Activated naive CD8-positive, alpha-beta T cell treated with anti-CD3 and anti-CD28 coated beads, Interleukin-2, amount 50 U/mL, for 24 hours (primary cell): ENCODE measurements at regions not wholly inside any gene's neighbourhood (a gene's known extent, or its start where the extent isn't known, plus 50 kb on each side); places are given as distances from the start of the nearest gene placed in this dataset.

Source experiments
- ATAC-seq: fragments of 150-1000 bp; cut with Tn5 transposase; one replicate; pipeline ENCODE4 v1.10.0; 2021
- DNase-seq: peaks from one replicate; pipeline ENCODE4 v3.0.0; 2021
- H3K27ac Mint-ChIP-seq: one replicate; pipeline ENCODE4 v1.8.0; 2021; ENCODE audit warnings: mild to moderate bottlenecking, mixed read lengths
- H3K27me3 Mint-ChIP-seq: one replicate; pipeline ENCODE4 v1.8.0; 2021; ENCODE audit warnings: mixed read lengths
- H3K36me3 Mint-ChIP-seq: one replicate; pipeline ENCODE4 v1.8.0; 2021; ENCODE audit warnings: low read depth, mixed read lengths
- H3K4me1 Mint-ChIP-seq: one replicate; pipeline ENCODE4 v1.8.0; 2021; ENCODE audit warnings: mixed read lengths
- H3K4me3 Mint-ChIP-seq: one replicate; pipeline ENCODE4 v1.8.0; 2021; ENCODE audit warnings: mild to moderate bottlenecking, moderate library complexity, mixed read lengths
- H3K9me3 Mint-ChIP-seq: one replicate; pipeline ENCODE4 v1.8.0; 2021; ENCODE audit warnings: mixed read lengths

DNA sequence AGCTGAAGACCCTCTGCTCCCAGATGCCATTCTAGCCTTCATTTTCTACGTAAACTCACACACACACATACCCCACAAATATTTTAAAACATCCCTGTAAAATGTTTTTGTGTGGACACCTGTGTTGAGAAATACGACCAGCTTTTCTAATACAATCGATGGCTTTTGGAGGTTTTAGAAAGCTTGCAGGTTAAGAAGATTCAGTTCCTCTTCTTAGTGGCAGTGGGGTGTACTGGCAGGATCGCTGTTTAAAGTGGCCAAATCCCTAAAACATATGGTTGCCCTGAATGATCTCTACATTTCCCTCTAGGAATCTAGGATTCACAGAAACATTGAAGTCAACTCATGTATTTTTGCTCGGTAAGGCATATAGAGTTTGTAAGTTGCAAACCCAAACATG lies 236.3 kb downstream of the NSG2 start:
- H3K4me1 Mint-ChIP-seq = no peaks in the 10 kb centered on the region
- ATAC-seq = no peak
- H3K27ac Mint-ChIP-seq = no peak overlapping the region

DNA sequence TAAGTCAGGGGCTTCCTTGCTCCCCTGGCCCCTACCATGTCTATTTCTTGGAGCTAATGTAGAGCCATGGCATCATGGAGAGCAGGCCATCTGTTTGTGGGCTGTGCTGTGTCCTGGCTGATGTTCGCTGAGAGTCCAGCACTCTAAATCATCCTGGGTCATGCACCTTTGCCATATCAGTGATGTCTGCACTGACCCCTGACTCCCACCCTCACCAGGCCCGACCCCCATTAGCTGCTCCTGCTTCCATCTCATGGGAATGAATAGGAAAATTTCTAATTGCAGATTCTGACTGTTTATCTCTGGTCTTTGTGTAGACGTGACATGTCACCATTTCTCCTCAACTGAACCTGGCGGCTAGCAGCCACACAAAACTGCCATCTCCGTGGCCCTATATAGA lies 236.9 kb downstream of the NSG2 start:
- Mint-ChIP-seq H3K27me3 (no peaks in the 10 kb centered on the region), H3K9me3 (no peaks in the 10 kb centered on the region), H3K4me1 (no peaks in the 10 kb centered on the region), H3K36me3 (no peaks in the 10 kb centered on the region), H3K4me3 (no peak overlapping the region), H3K27ac (no peak overlapping the region)
- DNase-seq (no peak), ATAC-seq (no peak)

More for the DNA sequence above, 236.3 kb downstream of the NSG2 start:
- no peaks in the 10 kb centered on the region for H3K27me3 Mint-ChIP-seq
- H3K4me3 Mint-ChIP-seq = no peak overlapping the region
- no peaks in the 10 kb centered on the region for H3K36me3 Mint-ChIP-seq
- H3K9me3 Mint-ChIP-seq = no peaks in the 10 kb centered on the region
- DNase-seq = no peak

DNA sequence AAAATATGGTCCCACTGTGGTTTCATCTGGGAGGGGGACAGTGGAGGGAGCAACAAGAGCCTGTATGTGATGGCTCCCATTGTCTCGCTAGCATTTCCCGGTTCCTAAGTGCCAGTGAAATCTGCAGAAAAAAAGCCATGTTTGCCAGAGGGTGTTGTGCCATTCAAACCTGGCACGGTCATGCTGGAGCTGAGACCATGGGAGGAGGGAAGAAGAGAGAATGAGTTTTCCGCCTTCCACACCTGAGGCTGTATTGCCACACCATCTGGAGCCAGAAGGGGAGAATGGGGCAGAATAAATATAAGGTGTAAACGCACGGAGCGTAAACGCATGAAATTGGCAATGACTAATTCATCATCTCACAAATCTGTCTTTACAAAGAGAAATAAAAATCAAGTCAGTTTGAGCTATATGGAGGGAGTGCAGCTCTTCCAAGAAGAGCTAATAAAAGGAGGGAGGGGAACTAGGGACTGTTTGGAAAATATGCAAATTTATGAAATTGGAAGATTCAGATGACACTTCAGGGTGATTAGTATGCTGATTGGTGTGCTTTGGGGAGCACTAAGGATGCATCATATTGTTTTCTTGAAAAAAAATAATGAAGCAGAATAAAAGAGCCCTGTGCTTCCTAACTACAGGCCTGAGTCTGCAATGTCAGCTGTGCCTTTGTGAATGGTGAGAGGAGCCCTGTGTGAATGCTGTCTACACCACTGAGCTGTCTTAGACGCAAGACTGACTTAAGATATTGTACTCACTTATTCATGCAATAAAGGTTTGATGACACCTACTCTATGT lies 237.9 kb downstream of the NSG2 start:
- DNase-seq (no peak), ATAC-seq (no peak)
- no peak overlapping the region for H3K4me3 Mint-ChIP-seq
- no peaks in the 10 kb centered on the region for H3K9me3 Mint-ChIP-seq
- no peaks in the 10 kb centered on the region for H3K4me1 Mint-ChIP-seq
- H3K36me3 Mint-ChIP-seq = no peaks in the 10 kb centered on the region
- no peak overlapping the region for H3K27ac Mint-ChIP-seq
- no peaks in the 10 kb centered on the region for H3K27me3 Mint-ChIP-seq

DNA sequence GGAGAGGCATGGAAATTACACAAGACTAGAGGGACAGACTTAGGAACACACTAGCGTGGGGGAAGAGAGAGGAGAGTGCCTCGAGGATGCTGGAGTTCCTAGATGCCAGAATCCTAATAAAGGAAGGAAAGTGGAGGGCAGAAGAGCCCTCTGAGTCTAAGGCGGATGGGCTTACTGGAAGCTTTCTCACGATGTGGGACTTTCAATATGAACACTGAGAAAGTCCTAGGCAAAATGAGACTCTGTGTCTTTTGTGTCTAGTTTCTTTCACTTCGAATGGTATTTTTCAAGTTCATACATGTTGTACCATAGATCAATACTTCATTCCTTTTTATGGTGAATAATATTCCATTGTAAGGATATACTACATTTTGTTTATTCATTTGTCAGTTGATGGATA lies 239.4 kb downstream of the NSG2 start:
- Mint-ChIP-seq H3K9me3 (peaks cover 3% of the 10 kb centered on the region), H3K36me3 (no peaks in the 10 kb centered on the region), H3K4me3 (no peak overlapping the region), H3K4me1 (no peaks in the 10 kb centered on the region), H3K27ac (no peak overlapping the region), H3K27me3 (no peaks in the 10 kb centered on the region)
- DNase-seq (no peak), ATAC-seq (no peak)

DNA sequence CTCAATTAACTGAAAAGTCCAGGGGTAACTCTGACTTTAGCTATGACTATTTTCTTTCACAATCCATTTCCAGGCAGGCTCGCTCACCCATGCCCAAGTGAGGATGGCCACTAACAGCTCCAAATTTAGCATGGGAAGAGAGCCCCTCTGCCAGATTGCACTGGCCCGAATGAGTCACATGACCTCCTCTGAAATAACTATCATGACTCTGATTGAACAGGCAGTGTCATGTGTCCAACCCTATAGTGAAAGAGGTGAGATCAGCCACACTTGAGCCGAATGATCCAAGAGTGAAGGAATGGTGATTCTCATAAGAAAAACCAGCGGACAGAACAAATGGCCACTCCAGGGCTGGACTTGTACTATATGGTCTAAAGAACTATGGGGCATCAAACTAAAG lies 242.3 kb downstream of the NSG2 start:
- no peaks in the 10 kb centered on the region for H3K27me3 Mint-ChIP-seq
- H3K36me3 Mint-ChIP-seq = no peaks in the 10 kb centered on the region
- no peaks in the 10 kb centered on the region for H3K4me1 Mint-ChIP-seq
- H3K9me3 Mint-ChIP-seq = peaks cover 13% of the 10 kb centered on the region
- DNase-seq (no peak), ATAC-seq (no peak)
- H3K4me3 Mint-ChIP-seq = no peak overlapping the region
- no peak overlapping the region for H3K27ac Mint-ChIP-seq

DNA sequence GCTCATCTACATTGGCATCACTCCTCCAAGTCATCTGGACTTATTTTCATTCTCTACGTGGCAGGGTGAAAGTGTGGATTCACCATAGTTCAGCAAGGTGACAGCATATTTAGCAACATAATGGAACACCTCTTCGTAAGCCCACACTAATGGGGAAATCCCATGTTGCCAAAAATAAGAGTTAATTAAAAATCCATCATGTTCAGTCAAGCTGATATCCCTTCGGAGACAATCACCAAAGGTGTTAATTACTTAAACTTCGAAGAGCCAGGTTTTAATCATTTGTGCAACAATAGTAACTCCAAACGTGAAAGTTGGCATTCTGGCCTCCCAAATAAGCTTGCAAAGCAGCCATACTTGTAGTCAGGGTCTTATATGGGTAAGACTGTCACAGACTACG lies 242.9 kb downstream of the NSG2 start:
- no peak for DNase-seq
- Mint-ChIP-seq H3K27me3 (no peaks in the 10 kb centered on the region), H3K9me3 (peaks cover 13% of the 10 kb centered on the region), H3K4me3 (no peak overlapping the region), H3K4me1 (no peaks in the 10 kb centered on the region), H3K27ac (no peak overlapping the region), H3K36me3 (no peaks in the 10 kb centered on the region)
- no peak for ATAC-seq

DNA sequence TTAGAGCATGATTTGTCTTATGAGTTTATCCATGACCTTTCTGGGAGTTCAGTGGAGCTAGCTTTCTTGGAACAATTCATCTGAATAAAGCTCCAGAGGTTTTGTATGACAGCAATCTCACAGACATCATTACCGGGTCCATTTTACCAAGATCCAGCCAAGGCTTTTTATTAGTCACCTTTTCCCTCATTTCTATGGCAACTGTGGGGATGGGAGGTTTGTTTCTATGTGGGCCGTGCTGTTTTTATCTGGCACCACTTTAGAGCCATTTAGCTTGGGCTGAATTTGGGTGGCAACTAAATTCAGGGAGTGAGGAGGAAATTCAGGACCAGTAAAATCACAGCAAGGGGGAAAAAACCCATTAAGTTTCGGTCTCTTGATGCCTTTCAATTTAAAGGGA lies 245.7 kb downstream of the NSG2 start:
- ATAC-seq (no peak), DNase-seq (no peak)
- H3K27ac Mint-ChIP-seq = no peak overlapping the region
- no peaks in the 10 kb centered on the region for H3K36me3 Mint-ChIP-seq
- no peak overlapping the region for H3K4me3 Mint-ChIP-seq
- H3K9me3 Mint-ChIP-seq = peaks cover 13% of the 10 kb centered on the region
- no peaks in the 10 kb centered on the region for H3K27me3 Mint-ChIP-seq
- H3K4me1 Mint-ChIP-seq = no peaks in the 10 kb centered on the region

DNA sequence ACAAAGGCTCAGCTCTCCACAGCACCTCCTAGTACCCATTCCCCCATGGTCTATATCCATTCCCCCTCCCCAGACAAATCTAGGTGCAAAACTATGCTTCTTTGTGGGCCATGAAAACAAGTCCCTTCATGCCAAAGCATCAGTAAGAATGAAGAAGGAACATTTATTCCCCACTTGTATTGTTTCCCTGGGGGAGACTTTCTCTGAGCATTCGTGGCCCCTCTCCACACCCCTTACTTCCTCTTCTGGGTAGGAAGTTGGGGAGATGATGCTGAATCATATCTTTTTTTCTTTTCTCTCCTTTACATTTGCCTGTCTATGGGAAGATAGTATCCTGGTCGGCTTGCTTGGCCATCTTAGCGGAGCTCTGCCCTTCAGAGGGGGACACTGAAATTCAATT lies 246.8 kb downstream of the NSG2 start:
- no peaks in the 10 kb centered on the region for H3K27me3 Mint-ChIP-seq
- DNase-seq (no peak), ATAC-seq (no peak)
- no peak overlapping the region for H3K4me3 Mint-ChIP-seq
- H3K36me3 Mint-ChIP-seq = no peaks in the 10 kb centered on the region
- no peaks in the 10 kb centered on the region for H3K4me1 Mint-ChIP-seq
- no peak overlapping the region for H3K27ac Mint-ChIP-seq
- H3K9me3 Mint-ChIP-seq = peaks cover 13% of the 10 kb centered on the region

DNA sequence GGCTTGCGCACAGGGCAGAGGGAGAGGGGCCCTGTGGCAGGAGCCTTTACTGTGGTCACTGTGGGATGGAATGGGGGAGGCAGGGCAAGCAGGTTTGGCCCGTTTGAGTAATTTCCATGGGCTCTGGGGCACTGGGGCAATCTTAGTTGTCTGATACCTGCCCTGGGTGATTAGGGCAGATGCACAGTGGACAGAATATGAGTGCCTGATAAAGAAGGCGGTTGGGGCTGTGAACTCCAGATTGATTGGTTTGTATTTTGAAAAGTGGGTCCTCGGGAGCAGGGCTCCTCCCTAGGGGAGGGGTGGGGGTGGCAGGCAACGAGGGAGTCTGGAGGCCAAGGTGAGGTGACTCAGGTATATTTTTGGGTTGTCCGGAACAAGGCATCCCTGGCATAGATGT lies 247.5 kb downstream of the NSG2 start:
- Mint-ChIP-seq H3K4me1 (no peaks in the 10 kb centered on the region), H3K27me3 (no peaks in the 10 kb centered on the region), H3K27ac (no peak overlapping the region), H3K9me3 (peaks cover 13% of the 10 kb centered on the region), H3K36me3 (no peaks in the 10 kb centered on the region), H3K4me3 (no peak overlapping the region)
- DNase-seq = no peak
- no peak for ATAC-seq

DNA sequence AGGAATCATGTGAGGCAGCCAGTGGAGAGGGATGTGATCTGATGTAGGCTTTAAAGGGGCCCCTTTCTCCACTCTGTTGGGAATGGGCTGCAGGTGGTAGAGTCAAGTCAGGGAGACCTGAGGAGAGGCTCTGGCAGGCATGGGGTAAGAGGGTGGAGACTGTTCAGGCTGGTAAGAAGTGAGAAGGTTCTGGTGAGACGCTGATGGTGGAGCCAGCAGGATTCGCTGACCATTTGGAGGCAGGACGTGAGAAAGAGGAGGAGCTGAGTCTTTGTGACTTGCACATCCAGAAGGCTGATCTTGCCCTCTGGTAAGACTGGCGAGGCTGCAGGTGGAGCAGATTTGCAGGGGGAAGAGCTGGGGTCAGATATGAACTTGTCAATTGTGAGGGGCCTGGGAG lies 248.0 kb downstream of the NSG2 start:
- ATAC-seq (no peak), DNase-seq (no peak)
- H3K4me1 Mint-ChIP-seq = no peaks in the 10 kb centered on the region
- no peaks in the 10 kb centered on the region for H3K27me3 Mint-ChIP-seq
- H3K36me3 Mint-ChIP-seq = no peaks in the 10 kb centered on the region
- H3K27ac Mint-ChIP-seq = no peak overlapping the region
- peaks cover 13% of the 10 kb centered on the region for H3K9me3 Mint-ChIP-seq
- no peak overlapping the region for H3K4me3 Mint-ChIP-seq

DNA sequence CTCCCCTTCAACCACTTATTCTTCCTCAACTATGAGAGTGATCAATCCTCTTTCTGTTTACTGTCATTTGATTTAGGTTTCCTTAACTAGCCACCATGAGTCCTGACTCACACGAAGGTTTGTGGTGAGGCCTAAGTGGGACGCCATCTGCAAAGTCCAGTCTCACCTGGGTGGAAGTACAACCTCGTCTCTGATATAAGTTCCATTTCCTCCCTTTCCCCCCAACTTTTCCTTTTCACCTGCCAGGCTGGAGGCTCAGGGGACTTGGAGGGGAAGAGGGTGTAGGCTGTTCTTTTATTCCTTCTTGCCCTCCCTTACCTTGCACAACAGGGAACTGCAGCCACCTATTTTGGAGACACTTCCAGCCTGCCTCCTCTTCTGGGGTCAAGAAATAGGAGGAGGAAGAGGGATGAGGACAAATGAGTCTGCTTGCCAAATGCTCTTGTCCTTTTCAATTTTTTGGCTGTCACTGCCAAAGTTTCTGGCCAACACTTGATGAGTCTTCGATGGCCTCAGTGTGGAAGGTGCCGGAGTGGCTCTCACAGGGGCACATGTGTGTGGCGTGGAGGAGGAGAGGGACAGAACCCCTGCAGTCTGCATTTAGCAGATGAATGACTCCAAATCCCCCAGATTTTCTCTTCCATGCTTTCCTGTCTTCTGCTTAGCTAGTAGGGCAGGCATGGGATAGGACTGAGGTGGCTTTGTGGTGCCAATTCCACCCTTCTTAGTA lies 249.6 kb downstream of the NSG2 start:
- no peak for DNase-seq
- Mint-ChIP-seq H3K36me3 (no peaks in the 10 kb centered on the region), H3K27me3 (peaks cover 3% of the 10 kb centered on the region), H3K9me3 (peaks cover 13% of the 10 kb centered on the region), H3K4me1 (no peaks in the 10 kb centered on the region), H3K27ac (no peak overlapping the region), H3K4me3 (no peak overlapping the region)
- ATAC-seq = no peak

DNA sequence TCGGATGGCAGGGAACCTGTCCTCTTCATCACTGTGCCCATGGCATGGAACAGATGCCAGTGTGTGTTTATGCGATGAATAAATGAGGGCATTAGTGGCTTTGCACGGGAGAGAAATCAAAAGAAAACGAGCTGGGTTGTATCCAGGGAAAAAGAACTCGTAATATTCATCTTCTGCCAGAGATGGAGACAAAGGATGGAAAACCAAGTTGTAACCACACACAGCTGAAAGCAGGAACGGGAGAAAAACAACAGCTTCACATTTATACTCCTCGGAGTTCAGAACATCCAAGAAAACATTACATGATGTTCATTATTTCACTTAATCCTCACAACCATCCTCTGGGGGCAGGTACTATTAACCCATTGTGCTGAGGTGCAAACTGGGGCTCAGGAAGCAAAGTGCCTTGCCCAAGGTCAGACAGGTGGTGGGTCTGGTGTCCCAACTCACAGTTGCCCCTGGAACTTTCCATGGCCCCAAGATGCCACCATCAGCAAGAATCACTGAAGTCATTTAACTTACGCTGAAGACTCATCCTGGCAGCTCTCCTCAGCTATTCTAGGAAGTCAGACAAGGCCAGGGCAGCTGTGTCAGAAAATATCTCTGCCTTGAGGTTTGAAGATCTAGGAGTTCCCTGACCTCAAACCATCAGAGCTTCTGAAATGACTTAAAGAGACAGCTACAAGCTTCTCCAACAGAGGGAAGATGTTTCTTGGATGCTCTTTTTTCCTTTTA lies 250.4 kb downstream of the NSG2 start:
- H3K27me3 Mint-ChIP-seq = peaks cover 3% of the 10 kb centered on the region
- ATAC-seq (no peak), DNase-seq (no peak)
- H3K36me3 Mint-ChIP-seq = no peaks in the 10 kb centered on the region
- H3K9me3 Mint-ChIP-seq = peaks cover 4% of the 10 kb centered on the region
- no peak overlapping the region for H3K27ac Mint-ChIP-seq
- no peaks in the 10 kb centered on the region for H3K4me1 Mint-ChIP-seq
- H3K4me3 Mint-ChIP-seq = no peak overlapping the region

DNA sequence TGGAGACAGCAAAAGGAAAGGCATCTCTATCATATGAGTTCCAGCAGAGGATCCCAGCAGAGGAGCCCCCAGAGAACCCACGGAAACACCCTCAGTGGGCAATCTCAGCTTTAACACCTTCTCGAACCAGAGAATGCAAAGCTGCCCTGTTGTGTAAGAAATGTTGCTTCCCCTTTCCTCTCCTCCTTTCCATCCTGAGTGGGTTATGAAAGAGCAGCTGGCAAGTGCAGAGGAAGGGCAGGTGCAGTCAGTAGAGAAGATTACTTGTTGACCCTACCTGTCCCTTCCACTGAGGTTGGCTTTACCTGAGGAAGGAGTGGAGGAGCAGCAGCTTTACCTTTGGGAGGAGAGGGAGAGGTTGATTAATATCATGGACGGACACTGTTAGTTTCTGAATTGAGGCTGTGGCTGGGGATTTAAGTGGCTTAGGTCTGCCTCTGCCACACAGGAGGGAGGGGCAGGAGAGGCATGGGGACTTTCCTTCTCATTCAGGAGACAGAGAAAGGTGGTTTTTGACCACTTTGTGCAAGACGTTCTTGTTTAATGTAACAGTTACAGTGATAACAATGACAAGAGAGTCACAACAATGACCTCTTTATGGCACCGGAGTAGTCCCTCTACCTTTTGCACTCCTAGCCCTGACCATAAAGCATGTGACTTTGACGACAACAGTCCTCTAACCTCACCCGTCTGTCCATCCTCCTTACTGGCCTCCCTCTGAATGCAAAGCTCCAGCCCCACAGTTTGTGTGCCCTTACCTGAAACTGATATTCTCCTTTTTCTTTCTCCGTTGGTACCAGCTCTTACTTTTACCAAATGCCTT lies 254.8 kb downstream of the NSG2 start:
- Mint-ChIP-seq H3K4me1 (no peaks in the 10 kb centered on the region), H3K36me3 (no peaks in the 10 kb centered on the region), H3K27ac (no peak overlapping the region), H3K27me3 (peaks cover 9% of the 10 kb centered on the region), H3K9me3 (peaks cover 4% of the 10 kb centered on the region), H3K4me3 (no peak overlapping the region)
- DNase-seq (no peak), ATAC-seq (no peak)

DNA sequence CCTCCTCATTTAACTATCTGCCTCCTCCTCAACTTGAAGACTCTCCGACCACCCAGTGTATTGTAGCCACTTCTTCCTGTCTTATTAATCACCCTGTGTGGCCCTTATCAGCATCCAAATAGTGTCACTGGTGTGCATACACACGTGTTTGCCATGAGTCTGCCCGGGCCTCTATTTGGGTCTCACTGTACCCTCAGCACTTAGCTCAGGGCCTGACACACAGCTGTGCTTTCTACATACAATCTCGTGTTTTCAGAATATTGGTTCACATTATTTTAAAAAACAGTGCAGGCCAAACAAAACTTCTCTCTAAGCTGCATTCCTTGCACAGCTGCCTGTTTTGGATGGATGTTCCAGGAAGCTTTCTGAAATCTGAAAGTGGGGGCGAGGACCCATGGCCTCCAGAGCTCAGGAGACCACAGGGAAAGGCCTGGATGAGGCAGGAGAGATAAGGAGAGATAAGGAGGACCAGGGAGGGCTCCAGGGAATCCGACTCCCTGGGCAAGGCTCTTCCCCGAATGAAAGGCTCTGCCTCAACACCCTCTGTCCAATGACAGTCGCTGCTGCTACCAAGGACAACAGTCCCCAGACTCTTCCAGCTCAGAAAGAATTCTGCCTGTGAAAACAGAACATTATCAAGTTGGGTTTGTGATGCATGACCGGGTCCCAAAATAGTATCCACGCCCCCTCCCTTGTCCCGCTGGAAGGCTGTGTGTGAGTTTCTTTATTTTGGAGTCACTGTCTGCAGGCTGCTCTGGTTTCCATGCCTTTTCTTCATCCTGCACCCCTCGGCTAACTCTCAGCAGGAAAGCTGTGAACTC lies 255.6 kb downstream of the NSG2 start:
- no peak overlapping the region for H3K4me3 Mint-ChIP-seq
- H3K27me3 Mint-ChIP-seq = peaks cover 9% of the 10 kb centered on the region
- ATAC-seq = no peak
- no peak overlapping the region for H3K27ac Mint-ChIP-seq
- H3K4me1 Mint-ChIP-seq = no peaks in the 10 kb centered on the region
- no peak for DNase-seq
- H3K36me3 Mint-ChIP-seq = no peaks in the 10 kb centered on the region
- peaks cover 4% of the 10 kb centered on the region for H3K9me3 Mint-ChIP-seq
